ENCODE measurements at regions not wholly inside any gene's neighbourhood (a gene's known extent, or its start where the extent isn't known, plus 50 kb on each side); places are given as distances from the start of the nearest gene placed in this dataset.
A peak's percentile ranks its signal among the peaks of the same experiment; 100 is the strongest.

DNA sequence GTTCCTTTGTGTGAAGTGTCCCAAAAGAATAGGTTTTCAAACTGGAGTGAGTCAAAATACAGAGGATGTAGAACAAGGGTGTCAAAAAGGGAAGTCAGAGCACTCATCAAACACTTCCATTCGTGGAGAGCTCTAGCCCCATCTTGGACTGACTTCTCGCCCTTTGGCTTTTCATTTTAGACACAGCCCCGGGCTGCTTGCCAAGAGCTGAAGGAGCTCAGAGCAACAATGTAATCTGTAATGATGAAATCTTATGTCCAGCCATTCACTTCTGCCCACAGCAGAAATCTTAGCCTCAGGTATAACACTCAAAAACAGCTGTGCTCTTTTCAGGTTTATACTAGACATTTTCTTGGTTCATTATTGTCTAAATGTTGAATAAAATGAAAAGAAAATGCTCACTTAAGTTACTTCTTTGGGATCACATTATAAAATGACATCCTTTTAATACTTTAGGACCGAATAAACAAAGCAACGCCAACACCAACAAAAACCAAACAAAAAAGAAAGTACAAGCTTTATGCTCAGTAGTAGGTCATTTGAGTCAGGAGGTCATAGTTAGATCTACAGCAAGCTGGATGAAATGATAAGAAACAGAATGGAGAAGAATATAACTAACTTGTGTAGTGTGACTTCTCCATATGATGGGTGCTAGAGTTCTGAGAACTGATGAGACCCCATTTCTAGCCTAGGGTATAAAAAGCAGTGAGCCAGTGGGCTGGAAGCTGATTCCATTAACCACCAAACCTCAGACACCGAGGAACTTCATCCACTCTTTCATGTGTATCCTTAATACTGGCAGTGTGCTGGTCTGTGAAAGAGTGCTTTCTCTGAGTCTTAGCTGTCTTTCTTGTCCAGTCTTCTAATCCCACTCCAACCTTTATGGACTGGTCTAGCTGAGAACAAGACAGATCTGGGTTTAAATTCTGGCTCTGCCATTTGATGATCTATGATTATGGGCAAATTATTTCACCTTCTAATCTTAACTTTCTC, 131.8 kb upstream of the SLC7A14 start:
- TF ChIP-seq, protein P1, sequence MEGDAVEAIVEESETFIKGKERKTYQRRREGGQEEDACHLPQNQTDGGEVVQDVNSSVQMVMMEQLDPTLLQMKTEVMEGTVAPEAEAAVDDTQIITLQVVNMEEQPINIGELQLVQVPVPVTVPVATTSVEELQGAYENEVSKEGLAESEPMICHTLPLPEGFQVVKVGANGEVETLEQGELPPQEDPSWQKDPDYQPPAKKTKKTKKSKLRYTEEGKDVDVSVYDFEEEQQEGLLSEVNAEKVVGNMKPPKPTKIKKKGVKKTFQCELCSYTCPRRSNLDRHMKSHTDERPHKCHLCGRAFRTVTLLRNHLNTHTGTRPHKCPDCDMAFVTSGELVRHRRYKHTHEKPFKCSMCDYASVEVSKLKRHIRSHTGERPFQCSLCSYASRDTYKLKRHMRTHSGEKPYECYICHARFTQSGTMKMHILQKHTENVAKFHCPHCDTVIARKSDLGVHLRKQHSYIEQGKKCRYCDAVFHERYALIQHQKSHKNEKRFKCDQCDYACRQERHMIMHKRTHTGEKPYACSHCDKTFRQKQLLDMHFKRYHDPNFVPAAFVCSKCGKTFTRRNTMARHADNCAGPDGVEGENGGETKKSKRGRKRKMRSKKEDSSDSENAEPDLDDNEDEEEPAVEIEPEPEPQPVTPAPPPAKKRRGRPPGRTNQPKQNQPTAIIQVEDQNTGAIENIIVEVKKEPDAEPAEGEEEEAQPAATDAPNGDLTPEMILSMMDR (IDR thresholded peaks at IDR 0.05; ENCODE audit: insufficient read depth, low read depth, low read length): no peak
- peak; percentile 79 for DNase-seq (ENCODE audit: low read depth)
- H3K4me3 ChIP-seq (ENCODE audit: low read depth, low read length): no peak overlapping the region

- TF ChIP-seq, protein P1 (IDR thresholded peaks at IDR 0.05; ENCODE audit: insufficient read depth, low read depth, low read length): no peak
- no peak for DNase-seq (ENCODE audit: low read depth)
- H3K4me3 ChIP-seq (ENCODE audit: low read depth, low read length): no peak overlapping the region
These were observed 130.4 kb upstream of the SLC7A14 start for GRCh38 chr3:170716172-170716805.

- TF ChIP-seq, protein P1 (IDR thresholded peaks at IDR 0.05; ENCODE audit: insufficient read depth, low read depth, low read length): no peak
- H3K4me3 ChIP-seq (ENCODE audit: low read depth, low read length): no peak overlapping the region
- DNase-seq (ENCODE audit: low read depth): peak; percentile 87
These were observed 129.0 kb upstream of the SLC7A14 start for GRCh38 chr3:170714562-170715535.

GRCh38 chr3:170714122-170714521, 128.2 kb upstream of the SLC7A14 start:
- DNase-seq (ENCODE audit: low read depth): peak; percentile 76

GRCh38 chr3:170713653-170714052, 127.8 kb upstream of the SLC7A14 start:
- no peak for DNase-seq (ENCODE audit: low read depth)
- no peak overlapping the region for H3K4me3 ChIP-seq (ENCODE audit: low read depth, low read length)
- TF ChIP-seq, protein P1 (IDR thresholded peaks at IDR 0.05; ENCODE audit: insufficient read depth, low read depth, low read length): no peak

More at GRCh38 chr3:170714122-170714521, 128.2 kb upstream of the SLC7A14 start:
- H3K4me3 ChIP-seq (ENCODE audit: low read depth, low read length): no peak overlapping the region
- TF ChIP-seq, protein P1 (IDR thresholded peaks at IDR 0.05; ENCODE audit: insufficient read depth, low read depth, low read length): no peak

DNA sequence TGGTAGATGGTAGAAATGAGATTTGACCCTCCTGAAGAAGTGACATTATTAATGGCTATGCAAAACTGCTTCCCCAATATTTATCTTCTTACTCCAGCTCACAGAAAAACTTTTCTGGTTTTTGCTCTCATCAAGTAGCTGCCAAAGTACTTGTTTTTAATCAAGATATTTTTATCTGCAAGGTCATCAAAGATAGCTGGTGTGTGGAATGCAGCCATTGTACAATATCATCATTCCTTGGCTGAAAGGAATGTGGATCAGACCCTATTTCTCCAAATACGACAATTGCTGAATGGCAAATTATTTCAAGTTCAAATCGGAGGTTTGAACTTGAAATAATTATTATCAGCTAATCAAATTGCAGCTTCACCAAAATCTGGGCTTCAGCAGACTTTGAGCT, 126.9 kb upstream of the SLC7A14 start:
- no peak for DNase-seq (ENCODE audit: low read depth)
- TF ChIP-seq, protein P1 (IDR thresholded peaks at IDR 0.05; ENCODE audit: insufficient read depth, low read depth, low read length): no peak
- no peak overlapping the region for H3K4me3 ChIP-seq (ENCODE audit: low read depth, low read length)
